ENCODE measurements at regions not wholly inside any gene's neighbourhood (a gene's known extent, or its start where the extent isn't known, plus 50 kb on each side); places are given as distances from the start of the nearest gene placed in this dataset.

DNA sequence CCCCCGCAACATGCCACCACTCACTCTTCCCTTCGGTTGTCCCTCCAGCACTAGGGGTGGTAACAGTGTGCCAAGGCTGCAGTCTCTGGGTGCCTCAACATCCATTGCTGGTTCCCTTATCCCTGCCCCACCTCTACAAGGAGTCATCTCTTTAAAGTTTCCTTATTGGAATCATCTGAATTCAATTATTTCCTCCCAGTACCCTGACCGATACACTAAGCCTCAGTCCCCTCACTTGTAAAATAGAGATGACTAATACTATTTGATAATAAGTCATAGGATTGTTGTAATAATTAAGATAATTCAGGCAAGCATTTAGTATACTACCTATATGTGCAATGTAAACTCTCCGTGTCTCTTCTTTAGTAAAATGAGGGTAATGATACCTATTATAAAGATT is 352.5 kb downstream of the ENC1 start:
- TF ChIP-seq, protein P1, sequence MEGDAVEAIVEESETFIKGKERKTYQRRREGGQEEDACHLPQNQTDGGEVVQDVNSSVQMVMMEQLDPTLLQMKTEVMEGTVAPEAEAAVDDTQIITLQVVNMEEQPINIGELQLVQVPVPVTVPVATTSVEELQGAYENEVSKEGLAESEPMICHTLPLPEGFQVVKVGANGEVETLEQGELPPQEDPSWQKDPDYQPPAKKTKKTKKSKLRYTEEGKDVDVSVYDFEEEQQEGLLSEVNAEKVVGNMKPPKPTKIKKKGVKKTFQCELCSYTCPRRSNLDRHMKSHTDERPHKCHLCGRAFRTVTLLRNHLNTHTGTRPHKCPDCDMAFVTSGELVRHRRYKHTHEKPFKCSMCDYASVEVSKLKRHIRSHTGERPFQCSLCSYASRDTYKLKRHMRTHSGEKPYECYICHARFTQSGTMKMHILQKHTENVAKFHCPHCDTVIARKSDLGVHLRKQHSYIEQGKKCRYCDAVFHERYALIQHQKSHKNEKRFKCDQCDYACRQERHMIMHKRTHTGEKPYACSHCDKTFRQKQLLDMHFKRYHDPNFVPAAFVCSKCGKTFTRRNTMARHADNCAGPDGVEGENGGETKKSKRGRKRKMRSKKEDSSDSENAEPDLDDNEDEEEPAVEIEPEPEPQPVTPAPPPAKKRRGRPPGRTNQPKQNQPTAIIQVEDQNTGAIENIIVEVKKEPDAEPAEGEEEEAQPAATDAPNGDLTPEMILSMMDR (IDR thresholded peaks at IDR 0.05; ENCODE audit: insufficient read depth, low read depth, low read length, missing control alignments) = no peak
- no peak overlapping the region for H3K4me3 ChIP-seq (ENCODE audit: low read depth, low read length)
- no peak for DNase-seq (ENCODE audit: low read depth)

DNA sequence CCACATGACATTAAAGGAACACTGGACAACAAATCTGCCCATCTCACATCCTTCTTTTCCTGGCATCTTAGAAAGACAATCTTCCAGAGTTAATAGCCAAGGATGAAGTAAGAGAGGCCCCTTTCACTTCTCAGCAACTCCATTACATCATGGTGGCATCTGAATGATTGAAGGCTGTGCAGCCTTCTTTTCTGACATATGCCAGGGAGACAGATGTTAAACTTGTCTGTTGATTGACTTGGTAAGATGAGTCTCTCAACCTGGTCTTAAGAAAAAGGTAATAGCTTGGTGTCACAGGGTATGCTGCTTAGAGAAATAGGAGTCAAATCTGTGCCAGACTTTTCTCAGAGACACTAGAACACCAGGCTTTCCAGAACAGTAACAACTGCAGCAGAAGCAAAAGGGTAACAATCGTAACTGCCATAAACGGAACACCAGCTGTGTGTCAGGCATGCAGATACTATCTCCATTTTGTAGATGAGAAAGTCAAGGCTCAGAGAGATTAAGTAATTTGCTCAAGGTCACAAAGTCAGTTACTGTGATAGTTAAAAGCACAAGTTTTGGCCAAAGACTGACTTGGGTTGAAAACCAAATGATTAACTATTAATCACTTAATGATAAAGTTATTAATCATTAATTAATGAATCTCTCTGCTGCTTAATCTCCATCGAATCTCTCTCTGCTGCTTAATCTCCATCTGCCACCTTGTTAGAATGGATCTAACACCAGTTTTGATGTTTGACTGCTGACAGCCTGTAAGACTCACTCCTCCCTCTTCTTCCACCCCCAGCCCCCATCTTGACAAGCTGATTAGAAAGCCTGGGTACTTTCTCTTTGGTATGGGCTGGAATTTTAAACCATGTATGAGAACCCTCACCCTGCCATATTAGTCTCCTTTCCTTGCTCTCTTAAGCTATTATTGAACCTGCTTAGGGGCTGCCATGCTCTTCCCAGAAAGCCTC is 353.5 kb downstream of the ENC1 start:
- no peak overlapping the region for H3K4me3 ChIP-seq (ENCODE audit: low read depth, low read length)
- TF ChIP-seq, protein P1 (IDR thresholded peaks at IDR 0.05; ENCODE audit: insufficient read depth, low read depth, low read length, missing control alignments) = no peak
- no peak for DNase-seq (ENCODE audit: low read depth)

DNA sequence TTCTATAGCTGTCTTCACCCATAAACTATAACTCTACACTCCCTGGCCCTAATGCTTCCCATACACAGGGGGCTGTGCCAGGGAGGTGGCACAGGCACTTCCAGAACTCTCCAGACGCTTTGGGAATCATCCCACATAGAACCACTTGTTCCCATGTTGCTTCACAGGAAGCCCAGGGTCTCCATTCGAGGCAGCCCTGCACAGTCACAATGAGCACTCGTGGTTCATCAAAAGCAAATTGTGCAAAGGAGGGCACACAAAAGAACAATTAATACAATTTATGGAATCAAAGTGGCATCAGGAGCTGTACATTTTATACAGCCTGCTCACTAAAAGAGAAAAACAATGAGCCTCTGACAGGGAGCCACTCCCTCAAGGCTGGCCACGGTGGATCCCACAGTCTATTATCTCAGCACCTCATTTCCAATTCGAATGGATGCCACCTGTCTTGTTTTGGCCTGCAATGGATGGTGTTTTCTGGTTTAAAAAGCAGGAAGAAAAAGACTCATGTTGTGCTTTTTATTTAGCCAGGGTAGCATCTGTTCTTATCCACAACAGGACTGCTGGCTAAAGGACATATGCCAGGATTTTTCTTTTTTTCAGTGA is 354.8 kb downstream of the ENC1 start:
- TF ChIP-seq, protein P1 (IDR thresholded peaks at IDR 0.05; ENCODE audit: insufficient read depth, low read depth, low read length, missing control alignments) = no peak
- DNase-seq (ENCODE audit: low read depth) = no peak
- no peak overlapping the region for H3K4me3 ChIP-seq (ENCODE audit: low read depth, low read length)

DNA sequence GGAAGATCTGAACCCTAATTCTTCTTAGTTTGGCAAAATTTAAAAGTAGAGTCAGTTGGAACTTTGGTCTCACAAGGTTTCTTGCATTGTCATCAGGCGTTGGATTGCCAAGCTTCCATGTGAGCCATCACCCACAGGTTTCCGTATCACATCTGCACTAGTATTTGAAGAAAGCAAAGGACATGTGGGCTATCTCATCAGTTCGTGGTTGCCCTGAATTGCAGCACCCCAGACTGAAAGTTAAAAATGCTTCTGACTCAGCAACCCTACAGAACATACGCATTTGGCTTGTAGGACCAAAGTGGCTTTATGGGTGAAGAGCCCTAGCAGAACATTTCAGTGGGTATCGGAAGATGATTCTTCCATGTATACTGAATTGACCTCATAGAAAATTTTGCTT is 358.0 kb downstream of the ENC1 start:
- TF ChIP-seq, protein P1 (IDR thresholded peaks at IDR 0.05; ENCODE audit: insufficient read depth, low read depth, low read length, missing control alignments) = no peak
- DNase-seq (ENCODE audit: low read depth) = peak; percentile 16
- no peak overlapping the region for H3K4me3 ChIP-seq (ENCODE audit: low read depth, low read length)

DNA sequence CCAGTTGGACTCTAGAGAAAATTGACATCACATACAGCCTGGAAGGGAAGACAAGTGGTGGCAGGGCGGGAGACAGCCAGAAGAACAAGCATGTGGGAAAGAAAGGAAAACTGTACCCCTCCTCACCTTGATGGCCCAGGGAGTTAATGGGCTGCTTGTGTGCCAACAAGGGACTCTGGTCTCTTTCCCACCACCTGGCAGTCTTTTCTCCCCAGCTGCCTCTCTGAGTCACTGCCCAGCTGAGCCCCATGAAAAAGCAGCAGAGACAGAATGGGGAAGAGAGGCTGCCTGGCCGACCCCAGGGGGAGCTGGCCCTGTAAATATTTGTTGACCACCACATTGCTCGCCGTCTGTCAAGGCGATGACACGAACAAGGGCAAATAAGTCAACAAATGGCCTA is 359.4 kb downstream of the ENC1 start:
- TF ChIP-seq, protein P1 (IDR thresholded peaks at IDR 0.05; ENCODE audit: insufficient read depth, low read depth, low read length, missing control alignments) = no peak
- DNase-seq (ENCODE audit: low read depth) = no peak
- H3K4me3 ChIP-seq (ENCODE audit: low read depth, low read length) = no peak overlapping the region

DNA sequence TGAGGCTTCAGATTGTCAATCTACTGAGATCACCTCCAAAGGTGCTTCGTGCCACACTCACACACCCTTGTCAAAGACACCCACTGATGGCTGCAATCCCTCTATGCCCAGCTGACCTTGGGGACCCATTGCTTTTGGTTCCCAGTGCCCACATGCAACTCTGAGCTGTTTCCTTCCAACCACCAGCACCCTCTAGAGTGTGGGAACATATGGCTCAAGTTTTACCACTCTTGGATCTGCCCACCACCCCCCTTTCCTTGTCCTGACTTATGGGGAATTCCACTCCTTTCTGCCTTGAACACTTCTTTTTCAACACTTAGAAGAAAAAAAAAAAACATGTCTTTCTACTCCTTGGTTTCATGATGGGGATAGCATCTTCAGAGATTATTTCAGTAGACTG is 360.2 kb downstream of the ENC1 start:
- TF ChIP-seq, protein P1 (IDR thresholded peaks at IDR 0.05; ENCODE audit: insufficient read depth, low read depth, low read length, missing control alignments) = no peak
- DNase-seq (ENCODE audit: low read depth) = no peak
- H3K4me3 ChIP-seq (ENCODE audit: low read depth, low read length) = no peak overlapping the region
